Endodermal cell (in vitro differentiated cells): ENCODE measurements at regions not wholly inside any gene's neighbourhood (a gene's known extent, or its start where the extent isn't known, plus 50 kb on each side); places are given as distances from the start of the nearest gene placed in this dataset.

Experiments used
- DNase-seq: peaks from one replicate; pipeline ENCODE4 v3.0.0-alpha.2; 2017
- H3K27ac ChIP-seq: 2 replicates; pipeline ENCODE4 v1.5.1; 2013; ENCODE audit warnings: mild to moderate bottlenecking, low read depth, low read length, moderate library complexity
- H3K27me3 ChIP-seq: 2 replicates; pipeline ENCODE4 v1.6.1; 2013; ENCODE audit warnings: mild to moderate bottlenecking, low read length, moderate library complexity; ENCODE audit not compliant: insufficient read depth, control insufficient read depth, poor library complexity, severe bottlenecking
- H3K36me3 ChIP-seq: 2 replicates; pipeline ENCODE4 v1.7.0; 2013; ENCODE audit warnings: mild to moderate bottlenecking, low read length, moderate library complexity; ENCODE audit not compliant: control insufficient read depth, insufficient read depth
- H3K4me1 ChIP-seq: one replicate; pipeline ENCODE4 v1.7.0; 2013; ENCODE audit warnings: low read length; ENCODE audit not compliant: control insufficient read depth, insufficient read depth
- H3K4me3 ChIP-seq: 2 replicates; pipeline ENCODE4 v1.5.1; 2013; ENCODE audit warnings: mild to moderate bottlenecking, low read length, moderate library complexity
- H3K9ac ChIP-seq: 2 replicates; pipeline ENCODE4 v1.6.1; 2013; ENCODE audit warnings: mild to moderate bottlenecking, low read length, moderate library complexity; ENCODE audit not compliant: poor library complexity, severe bottlenecking; ENCODE audit errors: extremely low read depth
- H3K9me3 ChIP-seq: 2 replicates; pipeline ENCODE4 v1.6.1; 2013; ENCODE audit warnings: mild to moderate bottlenecking, low read length, moderate library complexity; ENCODE audit not compliant: control insufficient read depth
- H3K27ac Mint-ChIP-seq: 2 replicates; pipeline ENCODE4 v1.8.0; 2020; ENCODE audit warnings: mixed read lengths
- H3K27me3 Mint-ChIP-seq: 2 replicates; pipeline ENCODE4 v1.8.0; 2021; ENCODE audit warnings: mild to moderate bottlenecking, mixed read lengths; ENCODE audit not compliant: insufficient read depth
- H3K36me3 Mint-ChIP-seq: 2 replicates; pipeline ENCODE4 v1.8.0; 2020; ENCODE audit warnings: low read depth, mixed read lengths
- H3K4me1 Mint-ChIP-seq: 2 replicates; pipeline ENCODE4 v1.8.0; 2020; ENCODE audit warnings: mixed read lengths
- H3K4me3 Mint-ChIP-seq: 2 replicates; pipeline ENCODE4 v1.8.0; 2020; ENCODE audit warnings: mild to moderate bottlenecking, moderate library complexity, mixed read lengths
- H3K9me3 Mint-ChIP-seq: 2 replicates; pipeline ENCODE4 v1.8.0; 2020; ENCODE audit warnings: mild to moderate bottlenecking, mixed read lengths
- WGBS, 2 experiments: methylation state at CpG; one replicate each; pipeline versions ENCODE4 v1.1.5 to v1.1.7; 2013; ENCODE audit warnings: missing lambda C conversion rate in 2 of 2, mixed read lengths in 1 of 2; ENCODE audit not compliant: insufficient coverage in 1 of 2, insufficient read length in 1 of 2; 5-methylcytosine and 5-hydroxymethylcytosine counted together
- TF ChIP-seq, protein P1 (sequence below): fragments of 200-600 bp; sonication (generic); conservative IDR thresholded peaks from 2 replicates; pipeline ENCODE4 v1.5.0; 2021; ENCODE audit warnings: antibody characterized with exemption, mild to moderate bottlenecking

DNA sequence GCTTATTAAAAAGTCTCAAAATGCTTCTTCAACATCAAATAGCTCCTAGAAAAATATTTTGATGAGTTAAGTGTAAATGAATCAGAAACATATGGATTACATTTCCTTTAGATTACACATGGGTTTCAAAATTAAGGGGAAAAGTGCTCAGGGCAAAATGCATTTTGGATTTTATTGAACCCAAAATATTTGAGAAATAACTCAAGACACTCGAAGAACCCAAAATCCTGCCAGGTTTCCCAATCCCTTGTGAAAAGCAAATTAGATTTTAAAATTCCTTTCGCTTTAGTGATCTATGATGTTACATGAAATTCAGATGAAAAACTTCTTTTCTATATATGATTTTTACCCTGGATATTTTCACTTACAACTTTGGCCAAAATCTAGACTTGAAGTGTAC is 847.4 kb upstream of the SOX9 start:
- peaks cover 4% of the 10 kb centered on the region for H3K27me3 Mint-ChIP-seq
- no peaks in the 10 kb centered on the region for H3K9me3 ChIP-seq
- 87% methylated on average over 2 of the region's 2 CpGs; no CpG with 5 or more reads in 1 of the 2 experiments for WGBS, 2 experiments
- H3K27ac ChIP-seq: no peak overlapping the region
- no peaks in the 10 kb centered on the region for H3K36me3 Mint-ChIP-seq
- no peak overlapping the region for H3K4me3 Mint-ChIP-seq
- H3K9me3 Mint-ChIP-seq: no peaks in the 10 kb centered on the region
- TF ChIP-seq, protein P1, sequence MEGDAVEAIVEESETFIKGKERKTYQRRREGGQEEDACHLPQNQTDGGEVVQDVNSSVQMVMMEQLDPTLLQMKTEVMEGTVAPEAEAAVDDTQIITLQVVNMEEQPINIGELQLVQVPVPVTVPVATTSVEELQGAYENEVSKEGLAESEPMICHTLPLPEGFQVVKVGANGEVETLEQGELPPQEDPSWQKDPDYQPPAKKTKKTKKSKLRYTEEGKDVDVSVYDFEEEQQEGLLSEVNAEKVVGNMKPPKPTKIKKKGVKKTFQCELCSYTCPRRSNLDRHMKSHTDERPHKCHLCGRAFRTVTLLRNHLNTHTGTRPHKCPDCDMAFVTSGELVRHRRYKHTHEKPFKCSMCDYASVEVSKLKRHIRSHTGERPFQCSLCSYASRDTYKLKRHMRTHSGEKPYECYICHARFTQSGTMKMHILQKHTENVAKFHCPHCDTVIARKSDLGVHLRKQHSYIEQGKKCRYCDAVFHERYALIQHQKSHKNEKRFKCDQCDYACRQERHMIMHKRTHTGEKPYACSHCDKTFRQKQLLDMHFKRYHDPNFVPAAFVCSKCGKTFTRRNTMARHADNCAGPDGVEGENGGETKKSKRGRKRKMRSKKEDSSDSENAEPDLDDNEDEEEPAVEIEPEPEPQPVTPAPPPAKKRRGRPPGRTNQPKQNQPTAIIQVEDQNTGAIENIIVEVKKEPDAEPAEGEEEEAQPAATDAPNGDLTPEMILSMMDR: no peak
- no peak for DNase-seq
- no peaks in the 10 kb centered on the region for H3K27me3 ChIP-seq
- no peaks in the 10 kb centered on the region for H3K4me1 ChIP-seq
- no peak overlapping the region for H3K27ac Mint-ChIP-seq
- no peak overlapping the region for H3K4me3 ChIP-seq
- no peaks in the 10 kb centered on the region for H3K4me1 Mint-ChIP-seq
- no peak overlapping the region for H3K9ac ChIP-seq
- no peaks in the 10 kb centered on the region for H3K36me3 ChIP-seq

DNA sequence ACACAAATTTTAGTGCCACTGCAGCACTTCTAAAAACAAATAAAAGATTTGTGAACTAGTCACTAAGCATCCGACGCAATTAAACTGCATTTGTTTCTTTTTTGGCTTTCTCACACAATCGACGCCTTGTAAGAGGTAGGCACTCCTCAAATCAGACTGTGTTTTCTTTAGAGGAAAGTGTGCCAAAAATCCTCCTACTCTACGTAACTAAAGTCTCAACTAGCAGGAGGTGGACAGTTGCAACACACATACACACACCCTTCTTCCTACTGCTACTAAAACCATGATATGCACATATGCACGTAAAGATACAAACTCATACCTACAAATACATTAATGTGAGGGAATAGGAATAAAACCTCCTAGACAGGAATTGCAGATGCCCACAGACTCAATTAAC is 844.7 kb upstream of the SOX9 start:
- Mint-ChIP-seq H3K4me1 (no peaks in the 10 kb centered on the region), H3K4me3 (no peak overlapping the region), H3K27ac (no peak overlapping the region), H3K27me3 (peaks cover 4% of the 10 kb centered on the region), H3K36me3 (no peaks in the 10 kb centered on the region), H3K9me3 (no peaks in the 10 kb centered on the region)
- Histone ChIP-seq H3K4me1 (no peaks in the 10 kb centered on the region), H3K27me3 (no peaks in the 10 kb centered on the region), H3K27ac (no peak overlapping the region), H3K9ac (no peak overlapping the region), H3K9me3 (no peaks in the 10 kb centered on the region), H3K36me3 (no peaks in the 10 kb centered on the region), H3K4me3 (no peak overlapping the region)
- no peak for DNase-seq
- TF ChIP-seq, protein P1: no peak
- 92 to 98% methylated on average over 4 to 5 of the region's 6 CpGs for WGBS, 2 experiments

DNA sequence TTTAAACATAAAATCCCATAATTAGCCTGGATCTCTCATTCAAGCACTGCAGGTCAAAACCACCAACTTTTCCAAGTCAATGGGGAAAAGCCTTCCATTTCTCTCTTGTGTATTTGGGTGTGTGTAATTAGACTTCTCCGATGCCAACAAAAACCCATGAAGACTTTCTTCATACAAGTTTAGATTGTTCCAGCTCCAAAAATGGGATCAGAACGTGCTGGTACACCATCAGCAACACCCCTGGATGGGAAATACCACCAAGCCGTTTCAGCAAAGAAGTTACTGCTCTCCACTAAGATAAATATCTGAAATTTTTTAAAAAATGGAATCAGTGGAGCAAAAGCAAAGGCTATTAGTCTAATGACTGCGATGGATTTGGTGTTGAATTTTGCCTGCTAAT is 837.3 kb upstream of the SOX9 start:
- Mint-ChIP-seq H3K4me1 (peaks cover 13% of the 10 kb centered on the region), H3K4me3 (no peak overlapping the region), H3K36me3 (no peaks in the 10 kb centered on the region), H3K9me3 (no peaks in the 10 kb centered on the region), H3K27ac (no peak overlapping the region), H3K27me3 (peaks cover 25% of the 10 kb centered on the region)
- Histone ChIP-seq H3K27me3 (no peaks in the 10 kb centered on the region), H3K27ac (no peak overlapping the region), H3K36me3 (no peaks in the 10 kb centered on the region), H3K4me3 (no peak overlapping the region), H3K4me1 (no peaks in the 10 kb centered on the region), H3K9me3 (no peaks in the 10 kb centered on the region), H3K9ac (no peak overlapping the region)
- DNase-seq: no peak
- 70 to 87% methylated on average over 2 to 4 of the region's 4 CpGs for WGBS, 2 experiments
- TF ChIP-seq, protein P1: no peak
